Spinal cord (tissue), 9 donors: ENCODE measurements at regions not wholly inside any gene's neighbourhood (a gene's known extent, or its start where the extent isn't known, plus 50 kb on each side); places are given as distances from the start of the nearest gene placed in this dataset.

Experiments
- DNase-seq, 6 donors: peaks; one replicate each; pipeline versions ENCODE4 v3.0.0 to v3.0.0-alpha.2; 2013 to 2015; ENCODE audit warnings: low spot score in 6 of 6, low read depth in 4 of 6
- H3K27ac ChIP-seq: one replicate; pipeline ENCODE4 v1.5.1; 2013; ENCODE audit warnings: low read depth, low read length, control low read depth
- H3K27me3 ChIP-seq: one replicate; pipeline ENCODE4 v1.6.1; 2013; ENCODE audit warnings: low read length; ENCODE audit not compliant: control insufficient read depth, insufficient read depth
- H3K36me3 ChIP-seq: one replicate; pipeline ENCODE4 v1.6.1; 2013; ENCODE audit warnings: low read length; ENCODE audit not compliant: control insufficient read depth, insufficient read depth
- H3K4me1 ChIP-seq: one replicate; pipeline ENCODE4 v1.6.1; 2013; ENCODE audit warnings: low read length; ENCODE audit not compliant: control insufficient read depth, insufficient read depth
- H3K4me3 ChIP-seq: one replicate; pipeline ENCODE4 v1.5.1; 2013; ENCODE audit warnings: low read depth, low read length, control low read depth
- H3K9me3 ChIP-seq: one replicate; pipeline ENCODE4 v1.6.1; 2013; ENCODE audit warnings: low read length; ENCODE audit not compliant: control insufficient read depth, insufficient read depth
- WGBS: methylation state at CpG from one replicate; pipeline ENCODE4 v1.1.5; 2013; ENCODE audit warnings: missing lambda C conversion rate; ENCODE audit not compliant: insufficient coverage; 5-methylcytosine and 5-hydroxymethylcytosine counted together
- donor health status: healthy.

- Histone ChIP-seq H3K4me3 (no peak overlapping the region), H3K27ac (peak overlapping the region; percentile 30), H3K36me3 (no peaks in the 10 kb centered on the region), H3K4me1 (peaks cover 5% of the 10 kb centered on the region), H3K9me3 (no peaks in the 10 kb centered on the region), H3K27me3 (no peaks in the 10 kb centered on the region)
- 0% methylated on average over 1 of the region's 2 CpGs for WGBS
- no peak for DNase-seq
These were observed 222.6 kb upstream of the HDDC2 start for GRCh38 chr6:125524356-125524755.

GRCh38 chr6:125526007-125526720 lies 223.3 kb upstream of the HEY2 start:
- Histone ChIP-seq H3K27ac (no peak overlapping the region), H3K4me1 (peaks cover 5% of the 10 kb centered on the region), H3K27me3 (no peaks in the 10 kb centered on the region), H3K36me3 (no peaks in the 10 kb centered on the region), H3K4me3 (no peak overlapping the region), H3K9me3 (no peaks in the 10 kb centered on the region)
- WGBS, result no CpG with 5 or more reads among the region's 1 CpG
- DNase-seq, result no peak

GRCh38 chr6:125528621-125529041 lies 220.8 kb upstream of the HEY2 start:
- no peaks in the 10 kb centered on the region for H3K9me3 ChIP-seq
- no peak overlapping the region for H3K4me3 ChIP-seq
- H3K4me1 ChIP-seq, result peaks cover 9% of the 10 kb centered on the region
- H3K36me3 ChIP-seq, result no peaks in the 10 kb centered on the region
- 26% methylated on average over 4 of the region's 6 CpGs for WGBS
- peak overlapping the region; percentile 16 for H3K27ac ChIP-seq
- DNase-seq, result peak in 2 of 6 donors; percentile 22 to 55
- H3K27me3 ChIP-seq, result no peaks in the 10 kb centered on the region

- no peaks in the 10 kb centered on the region for H3K36me3 ChIP-seq
- no peak overlapping the region for H3K4me3 ChIP-seq
- H3K4me1 ChIP-seq, result peaks cover 13% of the 10 kb centered on the region
- peaks cover 4% of the 10 kb centered on the region for H3K27me3 ChIP-seq
- whole genome bisulfite sequencing, result 100% methylated on average over 1 of the region's 5 CpGs
- no peaks in the 10 kb centered on the region for H3K9me3 ChIP-seq
- H3K27ac ChIP-seq, result peak overlapping the region; percentile 16
- no peak for DNase-seq
These were observed 220.4 kb upstream of the HEY2 start for GRCh38 chr6:125529061-125529460.

DNA sequence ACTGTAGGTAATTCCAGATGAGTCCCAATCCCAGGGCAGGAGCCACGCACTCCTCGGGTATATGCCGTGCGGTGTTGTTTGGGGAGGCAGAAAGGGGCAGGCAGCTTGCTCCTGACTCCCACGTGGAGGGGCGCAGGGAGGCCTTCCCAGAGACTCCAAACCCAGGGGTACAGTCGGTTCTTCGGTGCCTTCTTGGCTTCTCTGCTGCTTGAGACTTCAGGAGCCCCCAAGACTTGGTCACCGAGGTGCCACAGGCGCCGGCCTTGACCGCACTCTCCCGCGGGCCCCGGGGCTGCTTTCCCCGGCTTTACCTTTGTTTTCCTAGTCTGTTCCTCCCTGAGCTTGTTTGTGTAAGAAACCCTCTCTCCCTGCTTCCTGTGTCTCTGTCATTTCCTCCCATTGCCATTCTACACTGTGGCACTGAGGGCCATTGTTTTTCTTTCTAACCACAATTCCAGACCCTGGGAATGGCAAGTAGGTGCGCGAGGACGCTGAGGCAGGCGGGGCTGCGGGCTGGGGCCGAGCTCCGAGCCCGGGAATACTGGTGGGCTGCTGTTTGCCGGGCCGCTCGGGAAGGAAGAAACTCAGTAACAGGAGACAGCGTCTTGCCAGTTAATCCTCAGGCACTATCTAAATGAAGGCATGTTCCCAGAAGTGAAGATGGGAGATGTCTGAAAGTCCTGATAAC lies 215.6 kb upstream of the HEY2 start:
- H3K4me1 ChIP-seq, result peaks cover 10% of the 10 kb centered on the region
- H3K4me3 ChIP-seq, result peak overlapping the region; percentile 24
- no peaks in the 10 kb centered on the region for H3K9me3 ChIP-seq
- peak in 2 of 6 donors; percentile 27 to 44 for DNase-seq
- 36% methylated on average over 28 of the region's 28 CpGs for WGBS
- H3K27me3 ChIP-seq, result peaks cover 4% of the 10 kb centered on the region
- H3K36me3 ChIP-seq, result no peaks in the 10 kb centered on the region
- no peak overlapping the region for H3K27ac ChIP-seq

DNA sequence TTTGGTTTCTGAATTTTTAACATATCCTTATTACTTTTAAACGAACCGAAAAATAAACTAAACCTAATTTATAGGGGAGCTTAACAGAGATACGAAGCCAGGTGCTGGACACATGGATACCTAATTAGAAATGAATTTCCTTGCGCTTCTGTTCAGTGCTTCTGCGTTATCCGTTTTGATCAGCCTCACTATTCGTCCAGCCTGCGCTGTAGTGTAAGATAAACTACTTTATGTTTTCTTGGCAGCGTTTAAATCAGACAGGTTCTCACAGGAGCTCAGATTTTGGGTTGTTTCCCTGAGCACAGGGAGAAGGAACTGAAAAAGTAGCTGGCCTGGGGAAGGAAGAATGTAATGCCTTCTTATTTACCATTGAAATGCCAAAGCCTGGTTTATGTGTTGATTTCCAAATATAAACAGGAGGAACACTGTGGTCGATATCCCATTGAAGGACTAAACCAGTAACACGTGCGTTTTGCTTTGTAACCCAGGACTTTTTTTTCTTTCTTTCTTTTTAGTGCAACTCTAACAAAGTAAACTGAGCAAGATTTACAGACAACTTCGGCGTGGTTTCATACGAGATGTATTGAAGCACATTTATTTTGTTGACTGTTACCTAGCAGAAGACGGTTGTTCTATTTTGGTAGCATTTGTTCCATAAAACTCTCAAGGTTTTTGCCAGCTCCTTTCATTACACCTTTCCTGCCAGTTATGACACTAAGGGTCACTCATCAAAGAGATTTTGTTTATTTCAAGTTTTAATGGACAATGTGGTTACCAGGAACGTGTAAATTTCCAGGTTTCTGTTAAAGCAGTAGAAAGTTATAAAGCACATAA lies 214.8 kb upstream of the HEY2 start:
- peak overlapping the region; percentile 24 for H3K4me3 ChIP-seq
- DNase-seq, result peak in 1 of 6 donors; percentile 16

GRCh38 chr6:125537090-125537489 lies 212.3 kb upstream of the HEY2 start:
- WGBS, result 100% methylated on average over 1 of the region's 2 CpGs
- peaks cover 9% of the 10 kb centered on the region for H3K4me1 ChIP-seq
- no peaks in the 10 kb centered on the region for H3K9me3 ChIP-seq
- no peak for DNase-seq
- H3K36me3 ChIP-seq, result no peaks in the 10 kb centered on the region
- no peak overlapping the region for H3K27ac ChIP-seq
- peaks cover 4% of the 10 kb centered on the region for H3K27me3 ChIP-seq
- H3K4me3 ChIP-seq, result no peak overlapping the region

More for the DNA sequence above, 214.8 kb upstream of the HEY2 start:
- Histone ChIP-seq H3K27ac (no peak overlapping the region), H3K4me1 (peaks cover 9% of the 10 kb centered on the region), H3K36me3 (no peaks in the 10 kb centered on the region), H3K9me3 (no peaks in the 10 kb centered on the region), H3K27me3 (peaks cover 4% of the 10 kb centered on the region)
- WGBS, result 54% methylated on average over 3 of the region's 17 CpGs

DNA sequence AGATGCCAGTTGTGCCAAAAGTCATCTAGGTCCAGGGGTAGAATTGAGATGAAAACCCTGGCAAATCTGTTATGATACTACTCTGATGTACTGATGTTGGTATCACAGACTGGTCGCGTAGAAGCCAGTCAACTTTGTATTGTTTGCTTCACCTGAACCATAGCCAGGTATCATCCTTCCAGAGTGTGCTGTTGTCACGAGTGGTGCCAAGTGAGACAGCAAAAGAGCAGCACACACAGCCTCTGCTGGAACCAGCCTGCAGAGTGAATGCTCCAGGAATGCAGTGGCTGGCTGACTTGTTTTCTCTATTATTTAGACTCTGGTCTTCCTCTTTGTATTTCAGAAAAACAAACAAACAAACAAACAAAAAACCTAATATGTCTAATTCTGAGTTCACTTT lies 209.5 kb upstream of the HEY2 start:
- Histone ChIP-seq H3K4me3 (no peak overlapping the region), H3K4me1 (no peaks in the 10 kb centered on the region), H3K27me3 (no peaks in the 10 kb centered on the region), H3K27ac (no peak overlapping the region), H3K36me3 (no peaks in the 10 kb centered on the region), H3K9me3 (no peaks in the 10 kb centered on the region)
- whole genome bisulfite sequencing, result 85% methylated on average over 3 of the region's 3 CpGs
- DNase-seq, result no peak

DNA sequence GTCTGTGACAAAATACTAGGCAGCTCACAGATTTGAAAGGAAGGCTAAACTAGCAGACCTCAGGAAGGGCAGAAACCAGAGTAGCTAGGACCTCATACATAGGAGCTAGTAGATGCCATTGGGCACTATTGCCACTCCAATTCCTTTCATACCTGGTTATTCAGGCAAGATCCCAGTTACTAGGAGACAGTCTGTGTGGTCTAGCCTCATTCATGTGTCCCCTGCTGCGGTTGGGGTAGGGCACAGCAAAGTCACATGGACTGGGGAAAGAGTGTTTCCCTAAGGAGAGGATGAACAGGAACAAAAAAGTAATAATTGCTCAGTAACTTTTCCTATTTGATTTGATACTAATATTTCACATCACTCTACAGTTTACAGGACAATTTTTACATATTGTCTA lies 204.6 kb upstream of the HEY2 start:
- Histone ChIP-seq H3K36me3 (no peaks in the 10 kb centered on the region), H3K9me3 (no peaks in the 10 kb centered on the region), H3K27ac (no peak overlapping the region), H3K4me3 (no peak overlapping the region), H3K4me1 (no peaks in the 10 kb centered on the region), H3K27me3 (no peaks in the 10 kb centered on the region)
- no peak for DNase-seq
- no CpG with 5 or more reads among the region's 1 CpG for WGBS
